ENCODE measurements at regions not wholly inside any gene's neighbourhood (a gene's known extent, or its start where the extent isn't known, plus 50 kb on each side); places are given as distances from the start of the nearest gene placed in this dataset.

- TF ChIP-seq, protein P1, sequence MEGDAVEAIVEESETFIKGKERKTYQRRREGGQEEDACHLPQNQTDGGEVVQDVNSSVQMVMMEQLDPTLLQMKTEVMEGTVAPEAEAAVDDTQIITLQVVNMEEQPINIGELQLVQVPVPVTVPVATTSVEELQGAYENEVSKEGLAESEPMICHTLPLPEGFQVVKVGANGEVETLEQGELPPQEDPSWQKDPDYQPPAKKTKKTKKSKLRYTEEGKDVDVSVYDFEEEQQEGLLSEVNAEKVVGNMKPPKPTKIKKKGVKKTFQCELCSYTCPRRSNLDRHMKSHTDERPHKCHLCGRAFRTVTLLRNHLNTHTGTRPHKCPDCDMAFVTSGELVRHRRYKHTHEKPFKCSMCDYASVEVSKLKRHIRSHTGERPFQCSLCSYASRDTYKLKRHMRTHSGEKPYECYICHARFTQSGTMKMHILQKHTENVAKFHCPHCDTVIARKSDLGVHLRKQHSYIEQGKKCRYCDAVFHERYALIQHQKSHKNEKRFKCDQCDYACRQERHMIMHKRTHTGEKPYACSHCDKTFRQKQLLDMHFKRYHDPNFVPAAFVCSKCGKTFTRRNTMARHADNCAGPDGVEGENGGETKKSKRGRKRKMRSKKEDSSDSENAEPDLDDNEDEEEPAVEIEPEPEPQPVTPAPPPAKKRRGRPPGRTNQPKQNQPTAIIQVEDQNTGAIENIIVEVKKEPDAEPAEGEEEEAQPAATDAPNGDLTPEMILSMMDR (IDR thresholded peaks at IDR 0.05; ENCODE audit: low read depth, low read length, poor library complexity, severe bottlenecking) = no peak
- no peak for TF ChIP-seq EZH2phosphoT487 (IDR thresholded peaks at IDR 0.05; ENCODE audit: borderline replicate concordance, low read length)
These were observed 344.2 kb upstream of the MKI67 start for GRCh38 chr10:128470321-128470965.

Data from DOHH2 (cell line).